ENCODE measurements at regions not wholly inside any gene's neighbourhood (a gene's known extent, or its start where the extent isn't known, plus 50 kb on each side); places are given as distances from the start of the nearest gene placed in this dataset.

DNA sequence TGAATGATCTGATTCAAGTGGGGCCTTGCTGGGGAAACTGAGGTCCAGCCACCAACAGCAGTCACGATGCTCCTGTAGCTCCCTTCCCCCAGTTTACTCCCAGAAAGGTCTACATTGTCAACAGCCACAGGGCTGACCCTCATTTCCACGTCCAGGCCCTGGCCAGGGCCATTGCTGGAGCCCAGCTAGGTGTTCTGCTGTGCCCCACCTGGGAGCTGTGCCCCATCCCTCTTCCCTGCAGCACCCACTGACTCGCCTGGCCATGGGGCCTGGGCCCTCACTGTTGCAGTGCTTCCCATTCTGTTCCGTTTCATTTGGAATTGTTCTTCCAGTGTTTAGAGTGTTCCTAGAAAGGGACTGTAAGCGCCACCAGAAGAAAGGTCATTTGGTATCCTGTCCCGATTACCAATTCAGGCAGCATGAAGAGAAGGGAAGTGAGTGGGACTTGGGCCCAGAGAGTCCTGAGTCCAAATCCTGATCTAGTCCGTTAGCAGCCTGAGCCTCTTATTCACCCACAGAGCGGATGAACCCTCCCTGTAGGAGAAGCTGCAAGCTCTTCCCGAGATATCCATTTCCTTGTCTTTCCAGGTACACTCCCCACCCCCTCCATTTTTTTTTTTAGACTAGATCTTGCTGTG, 73.1 kb upstream of the HPCAL1 start (continued):
- TF ChIP-seq CBX3 (IDR thresholded peaks at IDR 0.05; ENCODE audit: low read depth) = no peak
- TF ChIP-seq SP1 (IDR thresholded peaks at IDR 0.05; ENCODE audit: low read depth) = no peak
- no peak for TF ChIP-seq POLR2AphosphoS5 (IDR thresholded peaks at IDR 0.05; ENCODE audit: low read depth, low read length)
- TF ChIP-seq ZNF274 (IDR thresholded peaks at IDR 0.05; ENCODE audit: low read depth, low read length) = no peak
- TF ChIP-seq, protein P1, sequence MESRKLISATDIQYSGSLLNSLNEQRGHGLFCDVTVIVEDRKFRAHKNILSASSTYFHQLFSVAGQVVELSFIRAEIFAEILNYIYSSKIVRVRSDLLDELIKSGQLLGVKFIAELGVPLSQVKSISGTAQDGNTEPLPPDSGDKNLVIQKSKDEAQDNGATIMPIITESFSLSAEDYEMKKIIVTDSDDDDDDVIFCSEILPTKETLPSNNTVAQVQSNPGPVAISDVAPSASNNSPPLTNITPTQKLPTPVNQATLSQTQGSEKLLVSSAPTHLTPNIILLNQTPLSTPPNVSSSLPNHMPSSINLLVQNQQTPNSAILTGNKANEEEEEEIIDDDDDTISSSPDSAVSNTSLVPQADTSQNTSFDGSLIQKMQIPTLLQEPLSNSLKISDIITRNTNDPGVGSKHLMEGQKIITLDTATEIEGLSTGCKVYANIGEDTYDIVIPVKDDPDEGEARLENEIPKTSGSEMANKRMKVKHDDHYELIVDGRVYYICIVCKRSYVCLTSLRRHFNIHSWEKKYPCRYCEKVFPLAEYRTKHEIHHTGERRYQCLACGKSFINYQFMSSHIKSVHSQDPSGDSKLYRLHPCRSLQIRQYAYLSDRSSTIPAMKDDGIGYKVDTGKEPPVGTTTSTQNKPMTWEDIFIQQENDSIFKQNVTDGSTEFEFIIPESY (IDR thresholded peaks at IDR 0.05; ENCODE audit: extremely low read depth, insufficient replicate concordance, low read length) = no peak
- TF ChIP-seq, protein P2, sequence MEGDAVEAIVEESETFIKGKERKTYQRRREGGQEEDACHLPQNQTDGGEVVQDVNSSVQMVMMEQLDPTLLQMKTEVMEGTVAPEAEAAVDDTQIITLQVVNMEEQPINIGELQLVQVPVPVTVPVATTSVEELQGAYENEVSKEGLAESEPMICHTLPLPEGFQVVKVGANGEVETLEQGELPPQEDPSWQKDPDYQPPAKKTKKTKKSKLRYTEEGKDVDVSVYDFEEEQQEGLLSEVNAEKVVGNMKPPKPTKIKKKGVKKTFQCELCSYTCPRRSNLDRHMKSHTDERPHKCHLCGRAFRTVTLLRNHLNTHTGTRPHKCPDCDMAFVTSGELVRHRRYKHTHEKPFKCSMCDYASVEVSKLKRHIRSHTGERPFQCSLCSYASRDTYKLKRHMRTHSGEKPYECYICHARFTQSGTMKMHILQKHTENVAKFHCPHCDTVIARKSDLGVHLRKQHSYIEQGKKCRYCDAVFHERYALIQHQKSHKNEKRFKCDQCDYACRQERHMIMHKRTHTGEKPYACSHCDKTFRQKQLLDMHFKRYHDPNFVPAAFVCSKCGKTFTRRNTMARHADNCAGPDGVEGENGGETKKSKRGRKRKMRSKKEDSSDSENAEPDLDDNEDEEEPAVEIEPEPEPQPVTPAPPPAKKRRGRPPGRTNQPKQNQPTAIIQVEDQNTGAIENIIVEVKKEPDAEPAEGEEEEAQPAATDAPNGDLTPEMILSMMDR (IDR thresholded peaks at IDR 0.05 in 2 of 3, conservative IDR thresholded peaks at IDR 0.05 in 1 of 3; ENCODE audit: borderline replicate concordance in 1 of 3, insufficient read depth in 1 of 3, low read depth in 2 of 3, low read length in 2 of 3) = no peak
- no peak for TF ChIP-seq SRF (IDR thresholded peaks at IDR 0.05; ENCODE audit: low read depth)
- TF ChIP-seq, protein P3, sequence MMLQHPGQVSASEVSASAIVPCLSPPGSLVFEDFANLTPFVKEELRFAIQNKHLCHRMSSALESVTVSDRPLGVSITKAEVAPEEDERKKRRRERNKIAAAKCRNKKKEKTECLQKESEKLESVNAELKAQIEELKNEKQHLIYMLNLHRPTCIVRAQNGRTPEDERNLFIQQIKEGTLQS (IDR thresholded peaks at IDR 0.05) = no peak

DNA sequence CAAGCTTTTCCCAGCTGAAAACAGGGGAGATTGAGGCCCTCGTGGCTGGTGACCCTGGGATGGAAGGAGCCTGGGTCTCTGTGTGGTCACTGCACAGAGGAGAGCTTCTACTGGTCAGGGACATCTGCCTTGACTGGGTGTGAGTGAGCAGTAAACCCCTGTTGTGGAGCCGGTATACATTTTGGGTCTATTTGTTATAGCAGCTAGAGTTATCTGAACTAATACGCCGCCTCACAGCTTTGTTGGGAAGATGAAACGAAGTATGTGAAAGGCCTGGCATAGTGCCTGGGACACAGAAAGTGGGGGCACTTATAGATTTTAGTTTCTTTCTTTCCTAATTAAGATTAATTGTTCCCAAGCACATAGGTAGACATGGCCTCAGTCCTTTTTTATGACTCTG, 72.2 kb upstream of the HPCAL1 start:
- Histone ChIP-seq H3K36me3 (ENCODE audit: control insufficient read depth in 1 of 2, insufficient read depth in 2 of 2, low read length in 2 of 2) (no peaks in the 10 kb centered on the region), H3K9ac (ENCODE audit: low read length) (no peak overlapping the region), H3K4me1 (ENCODE audit: control insufficient read depth in 1 of 2, insufficient read depth in 2 of 2, low read length in 2 of 2) (no peaks in the 10 kb centered on the region), H3K27me3 (ENCODE audit: insufficient read depth, low read length) (no peaks in the 10 kb centered on the region), H3K4me3 (replicated peaks in 1 of 2; ENCODE audit: low read depth in 1 of 2, low read length in 2 of 2) (no peak overlapping the region), H3K79me2 (ENCODE audit: insufficient read depth, low read length) (no peaks in the 10 kb centered on the region), H3K27ac (ENCODE audit: low read depth, low read length) (no peak overlapping the region), H4K20me1 (ENCODE audit: insufficient read depth) (no peaks in the 10 kb centered on the region), H3K4me2 (ENCODE audit: low read length) (no peak overlapping the region), H3K9me2 (ENCODE audit: insufficient read depth) (no peaks in the 10 kb centered on the region), H2AFZ (ENCODE audit: low read depth, low read length, poor library complexity, severe bottlenecking) (no peak overlapping the region), H3K9me3 (ENCODE audit: control insufficient read depth in 1 of 2, insufficient read depth in 1 of 2, low read depth in 1 of 2, low read length in 2 of 2) (no peaks in the 10 kb centered on the region)
- DNase-seq (ENCODE audit: low read depth, low spot score) (no peak), ATAC-seq (no peak)
- intact Hi-C loops (cut with micrococcal nuclease) = no loop called here
- BruUV-seq (replicated peaks) = no TSS peak
- ChIA-PET POLR2A (no interaction called here), CTCF (no interaction called here), RAD21 (ENCODE audit: low non-redundant PET in 1 of 2, low total read pairs in 2 of 2, uncharacterized antibody in 2 of 2, unreplicated experiment in 2 of 2) (no interaction called here)
- TF ChIP-seq, protein P1 (IDR thresholded peaks at IDR 0.05; ENCODE audit: extremely low read depth, insufficient replicate concordance, low read length) = no peak
- TF ChIP-seq EZH2 (IDR thresholded peaks at IDR 0.05) (no peak), ZNF274 (IDR thresholded peaks at IDR 0.05; ENCODE audit: low read depth, low read length) (no peak), EZH2phosphoT487 (IDR thresholded peaks at IDR 0.05; ENCODE audit: borderline replicate concordance) (no peak), CEBPB (IDR thresholded peaks at IDR 0.05; ENCODE audit: low read depth) (no peak), JUND (IDR thresholded peaks at IDR 0.05) (no peak), YY1 (IDR thresholded peaks at IDR 0.05; ENCODE audit: extremely low read depth, insufficient replicate concordance, low read depth, low read length) (no peak), ZFX (IDR thresholded peaks at IDR 0.05) (no peak), FOSL1 (IDR thresholded peaks at IDR 0.05; ENCODE audit: low read depth) (no peak)
- TF ChIP-seq, protein P2 (IDR thresholded peaks at IDR 0.05 in 2 of 3, conservative IDR thresholded peaks at IDR 0.05 in 1 of 3; ENCODE audit: borderline replicate concordance in 1 of 3, insufficient read depth in 1 of 3, low read depth in 2 of 3, low read length in 2 of 3) = no peak
- TF ChIP-seq, protein P4, sequence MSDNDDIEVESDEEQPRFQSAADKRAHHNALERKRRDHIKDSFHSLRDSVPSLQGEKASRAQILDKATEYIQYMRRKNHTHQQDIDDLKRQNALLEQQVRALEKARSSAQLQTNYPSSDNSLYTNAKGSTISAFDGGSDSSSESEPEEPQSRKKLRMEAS (IDR thresholded peaks at IDR 0.05) = no peak
